ENCODE measurements at regions not wholly inside any gene's neighbourhood (a gene's known extent, or its start where the extent isn't known, plus 50 kb on each side); places are given as distances from the start of the nearest gene placed in this dataset.

GRCh38 chr6:3663811-3664210 lies 87.7 kb downstream of the PXDC1 start:
- TF ChIP-seq CTCF (IDR thresholded peaks at IDR 0.05) (no peak), POLR2A (IDR thresholded peaks at IDR 0.05) (no peak), POLR2AphosphoS5 (IDR thresholded peaks at IDR 0.05; ENCODE audit: insufficient read depth in 1 of 2, low read depth in 1 of 2) (no peak)
